Esophagus squamous epithelium (tissue), 4 donors: ENCODE measurements at regions not wholly inside any gene's neighbourhood (a gene's known extent, or its start where the extent isn't known, plus 50 kb on each side); places are given as distances from the start of the nearest gene placed in this dataset.

Source experiments
- POLR2A ChIP-seq, 4 donors: fragments of 450-650 bp; IDR thresholded peaks; one replicate each; pipeline ENCODE4 v1.6.1; 2017; ENCODE audit warnings: antibody characterized with exemption in 4 of 4, mild to moderate bottlenecking in 4 of 4, moderate library complexity in 3 of 4
- TF ChIP-seq, protein P1 (sequence below), 6 experiments: fragments of 450-650 bp in 4 of 6; fragments of 200-600 bp in 2 of 6; sonication (generic) in 2 of 6; IDR thresholded peaks; one replicate each; pipeline ENCODE4 v1.5.1; 2016 to 2019; ENCODE audit warnings: antibody characterized with exemption in 6 of 6, mild to moderate bottlenecking in 4 of 6, moderate library complexity in 4 of 6

DNA sequence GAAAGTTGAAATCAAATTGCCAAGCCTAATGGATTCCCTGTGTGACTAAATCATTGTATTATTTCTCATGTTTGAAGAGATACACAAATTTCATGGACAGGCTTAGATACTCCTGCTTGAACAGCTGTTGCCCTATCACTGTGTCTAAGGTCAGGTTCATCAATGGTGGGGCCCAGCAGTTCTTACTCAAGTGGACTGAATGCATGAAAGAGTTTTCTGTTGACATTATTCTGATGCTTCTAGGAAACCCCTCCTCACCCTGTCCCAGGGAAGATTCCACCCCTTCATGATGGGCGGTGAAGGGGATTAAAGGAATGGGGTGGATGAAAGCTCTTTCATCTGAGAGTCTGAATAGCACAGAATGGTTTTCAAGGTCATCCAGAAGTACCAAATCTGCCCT is 148.8 kb downstream of the INO80D start:
- TF ChIP-seq, protein P1, sequence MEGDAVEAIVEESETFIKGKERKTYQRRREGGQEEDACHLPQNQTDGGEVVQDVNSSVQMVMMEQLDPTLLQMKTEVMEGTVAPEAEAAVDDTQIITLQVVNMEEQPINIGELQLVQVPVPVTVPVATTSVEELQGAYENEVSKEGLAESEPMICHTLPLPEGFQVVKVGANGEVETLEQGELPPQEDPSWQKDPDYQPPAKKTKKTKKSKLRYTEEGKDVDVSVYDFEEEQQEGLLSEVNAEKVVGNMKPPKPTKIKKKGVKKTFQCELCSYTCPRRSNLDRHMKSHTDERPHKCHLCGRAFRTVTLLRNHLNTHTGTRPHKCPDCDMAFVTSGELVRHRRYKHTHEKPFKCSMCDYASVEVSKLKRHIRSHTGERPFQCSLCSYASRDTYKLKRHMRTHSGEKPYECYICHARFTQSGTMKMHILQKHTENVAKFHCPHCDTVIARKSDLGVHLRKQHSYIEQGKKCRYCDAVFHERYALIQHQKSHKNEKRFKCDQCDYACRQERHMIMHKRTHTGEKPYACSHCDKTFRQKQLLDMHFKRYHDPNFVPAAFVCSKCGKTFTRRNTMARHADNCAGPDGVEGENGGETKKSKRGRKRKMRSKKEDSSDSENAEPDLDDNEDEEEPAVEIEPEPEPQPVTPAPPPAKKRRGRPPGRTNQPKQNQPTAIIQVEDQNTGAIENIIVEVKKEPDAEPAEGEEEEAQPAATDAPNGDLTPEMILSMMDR (IDR thresholded peaks at IDR 0.05) = no peak
- no peak for TF ChIP-seq POLR2A (IDR thresholded peaks at IDR 0.05)
